GM13977 (cell line): ENCODE measurements at regions not wholly inside any gene's neighbourhood (a gene's known extent, or its start where the extent isn't known, plus 50 kb on each side); places are given as distances from the start of the nearest gene placed in this dataset.
"Not testable (repeated sequence)": the region's sequence is repeated elsewhere in the genome, so short reads cannot be mapped to it uniquely, and the experiment has no call there.

Experiments
- DNase-seq: peaks from one replicate; pipeline ENCODE4 v3.0.0; 2012; ENCODE audit warnings: low spot score
- in situ Hi-C: fragments of 300-500 bp; cut with MboI; formaldehyde crosslinking; loops from one replicate; pipeline ENCODE4 v1.12.0; 2022; ENCODE audit warnings: low sequenced_read_pairs, low pct_unique_long_range_greater_than_20kb, mixed read lengths, inconsistent platforms; ENCODE audit not compliant: unreplicated experiment
- TF ChIP-seq, protein P1 (sequence below): IDR thresholded peaks from 2 replicates; pipeline ENCODE4 v1.5.1; 2012; ENCODE audit warnings: mild to moderate bottlenecking, control low read depth; ENCODE audit not compliant: insufficient read depth; ENCODE audit errors: extremely low read depth, missing control alignments

DNA sequence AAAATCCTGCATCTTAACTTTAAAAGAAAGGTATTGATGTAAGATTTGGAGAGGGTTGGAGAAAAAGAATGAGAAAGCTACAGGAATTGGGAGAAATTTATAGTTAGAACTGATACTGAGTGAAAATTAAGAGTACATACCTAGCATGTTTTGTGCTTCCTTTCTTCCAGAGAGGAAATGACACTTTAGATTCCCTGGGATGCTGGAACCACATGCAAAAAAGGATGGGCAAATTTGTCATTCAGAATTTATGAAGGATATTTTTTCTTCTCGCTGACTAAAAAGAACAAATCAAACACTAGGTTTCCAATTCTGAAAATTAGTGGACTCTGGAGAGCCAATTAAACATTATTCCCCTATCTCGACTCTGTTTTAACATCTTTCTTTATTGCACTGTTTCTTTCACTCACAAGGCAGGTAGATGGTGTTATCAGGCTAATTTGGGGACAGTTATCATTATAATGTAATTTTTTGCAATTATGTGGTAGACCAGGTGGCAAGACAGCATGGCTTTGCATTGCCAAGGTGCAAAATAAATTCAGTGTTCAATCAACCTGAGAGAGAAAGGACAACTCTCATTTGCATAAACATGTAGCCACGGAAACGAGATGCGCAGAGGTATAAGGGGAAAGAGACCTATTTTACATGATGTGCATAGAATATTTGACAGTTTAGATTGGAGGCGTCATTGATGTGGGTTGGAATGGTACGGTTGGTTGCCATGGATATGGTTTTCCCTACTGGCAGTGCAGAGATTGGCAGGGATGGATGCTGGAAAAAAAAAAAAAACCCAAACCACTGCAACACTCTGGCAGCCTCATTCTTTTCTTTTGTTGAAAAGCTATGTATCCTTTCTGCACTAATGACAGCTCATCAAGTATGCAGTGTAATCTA is 320.4 kb upstream of the CCNH start:
- in situ Hi-C loops, result no loop called here
- TF ChIP-seq, protein P1, sequence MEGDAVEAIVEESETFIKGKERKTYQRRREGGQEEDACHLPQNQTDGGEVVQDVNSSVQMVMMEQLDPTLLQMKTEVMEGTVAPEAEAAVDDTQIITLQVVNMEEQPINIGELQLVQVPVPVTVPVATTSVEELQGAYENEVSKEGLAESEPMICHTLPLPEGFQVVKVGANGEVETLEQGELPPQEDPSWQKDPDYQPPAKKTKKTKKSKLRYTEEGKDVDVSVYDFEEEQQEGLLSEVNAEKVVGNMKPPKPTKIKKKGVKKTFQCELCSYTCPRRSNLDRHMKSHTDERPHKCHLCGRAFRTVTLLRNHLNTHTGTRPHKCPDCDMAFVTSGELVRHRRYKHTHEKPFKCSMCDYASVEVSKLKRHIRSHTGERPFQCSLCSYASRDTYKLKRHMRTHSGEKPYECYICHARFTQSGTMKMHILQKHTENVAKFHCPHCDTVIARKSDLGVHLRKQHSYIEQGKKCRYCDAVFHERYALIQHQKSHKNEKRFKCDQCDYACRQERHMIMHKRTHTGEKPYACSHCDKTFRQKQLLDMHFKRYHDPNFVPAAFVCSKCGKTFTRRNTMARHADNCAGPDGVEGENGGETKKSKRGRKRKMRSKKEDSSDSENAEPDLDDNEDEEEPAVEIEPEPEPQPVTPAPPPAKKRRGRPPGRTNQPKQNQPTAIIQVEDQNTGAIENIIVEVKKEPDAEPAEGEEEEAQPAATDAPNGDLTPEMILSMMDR, result no peak
- no peak for DNase-seq

DNA sequence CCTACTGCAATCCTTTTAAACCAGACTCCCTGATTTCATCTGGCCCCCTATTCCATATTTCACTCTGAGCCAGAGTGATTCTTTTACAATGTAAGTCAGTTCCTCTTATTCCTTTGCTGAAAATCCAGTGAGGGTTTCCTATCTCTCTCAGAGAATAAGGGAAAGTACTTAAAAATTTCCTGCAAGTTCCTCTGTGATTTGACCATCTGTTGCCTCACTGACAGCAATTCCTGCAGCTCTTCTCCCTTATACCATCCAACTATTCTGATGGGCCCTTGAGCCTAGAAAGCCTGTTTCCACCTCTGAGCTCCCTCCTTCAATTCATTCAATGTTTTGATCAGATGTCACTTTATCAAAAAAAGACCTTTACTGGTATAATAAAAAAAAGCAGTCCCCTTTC is 317.1 kb upstream of the CCNH start:
- TF ChIP-seq, protein P1, result no peak
- no peak for DNase-seq
- in situ Hi-C loops, result no loop called here

DNA sequence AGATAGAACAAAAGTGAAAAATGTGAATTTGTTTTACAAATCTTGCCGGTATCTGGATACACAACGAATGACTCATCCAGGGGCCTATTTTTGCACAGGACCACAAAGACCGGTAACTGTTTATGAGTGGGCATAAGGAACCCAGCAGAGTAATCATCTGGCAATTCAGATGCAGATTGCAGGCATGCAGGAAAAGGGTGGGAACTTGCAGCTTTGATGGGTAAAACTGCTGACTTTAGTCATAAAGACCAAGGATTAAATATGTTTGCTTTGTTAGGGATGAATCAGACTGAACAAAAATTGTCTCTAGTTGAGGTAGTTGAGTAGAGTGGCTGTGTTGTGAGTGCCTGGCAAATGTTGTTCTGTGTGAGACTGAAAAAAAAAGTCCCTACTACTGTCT is 309.6 kb upstream of the CCNH start:
- in situ Hi-C loops, result no loop called here
- TF ChIP-seq, protein P1, result no peak
- no peak for DNase-seq

DNA sequence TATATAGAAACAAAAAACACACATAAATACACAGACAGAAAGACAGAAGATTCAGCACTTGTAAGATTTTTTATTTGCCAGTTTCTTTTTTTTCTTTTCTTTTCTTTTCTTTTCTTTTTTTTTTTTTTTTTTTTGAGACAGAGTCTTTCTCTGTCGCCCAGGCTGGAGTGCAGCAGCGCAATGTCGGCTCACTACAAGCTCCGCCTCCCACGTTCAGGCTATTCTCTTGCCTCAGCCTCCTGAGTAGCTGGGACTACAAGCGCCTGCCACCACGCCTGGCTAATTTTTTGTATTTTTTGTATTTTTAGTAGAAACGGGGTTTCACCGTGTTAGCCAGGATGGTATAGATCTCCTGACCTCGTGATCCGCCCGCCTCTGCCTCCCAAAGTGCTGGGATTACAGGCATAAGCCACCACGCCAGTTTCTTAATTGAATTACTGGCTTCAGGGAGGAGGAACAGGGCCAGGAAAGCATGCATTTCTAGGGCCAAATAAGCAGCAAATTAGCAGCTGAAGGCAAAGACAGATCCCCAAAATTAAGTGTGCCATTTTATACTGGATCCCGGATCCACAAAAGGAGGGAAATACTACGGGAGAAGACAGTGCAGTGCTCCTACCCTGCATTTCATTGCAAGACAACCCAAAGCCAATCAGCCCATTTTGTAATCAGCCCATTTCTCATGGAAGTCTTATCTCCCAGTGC is 305.6 kb upstream of the CCNH start:
- DNase-seq, in situ Hi-C loops: not testable (repeated sequence)

DNA sequence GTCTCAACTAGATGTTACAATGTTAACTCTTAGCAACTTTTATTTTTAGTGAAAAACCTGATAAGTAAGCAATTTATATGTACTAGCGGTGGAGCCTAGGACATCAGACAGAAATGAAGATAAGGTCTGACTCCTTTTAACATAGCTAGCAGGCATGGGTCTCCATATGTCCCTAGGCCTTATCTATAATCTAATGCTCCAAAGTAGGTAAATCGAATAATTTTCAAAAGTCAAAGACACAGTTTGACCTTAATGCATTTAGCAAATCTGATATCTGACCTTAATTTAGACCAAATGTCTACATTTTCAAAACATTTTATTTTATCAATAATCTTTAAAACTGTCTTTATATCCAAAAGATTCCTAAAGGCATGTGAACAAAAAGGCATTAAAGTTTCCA is 305.0 kb upstream of the CCNH start:
- in situ Hi-C loops, result no loop called here
- TF ChIP-seq, protein P1, result no peak
- DNase-seq, result no peak

DNA sequence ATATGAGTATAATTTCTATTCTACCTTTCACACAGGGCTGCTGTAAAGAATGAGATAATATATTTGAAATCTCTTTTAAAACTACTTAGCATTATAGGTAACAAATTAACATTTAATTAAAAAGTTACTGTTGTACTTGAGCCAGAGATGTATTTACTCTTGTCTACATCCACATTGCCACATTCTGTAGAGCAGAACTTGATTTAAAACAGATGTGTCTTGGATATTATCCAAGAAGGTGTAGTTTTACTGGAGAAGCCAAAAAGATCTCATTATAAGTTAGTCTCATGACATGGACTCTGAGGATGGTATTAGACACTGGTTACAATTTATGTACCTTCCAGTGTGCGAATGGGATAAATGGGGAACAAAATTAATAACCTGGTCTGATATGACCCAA is 293.1 kb upstream of the CCNH start:
- in situ Hi-C loops, result no loop called here
- TF ChIP-seq, protein P1, result no peak
- DNase-seq, result no peak

DNA sequence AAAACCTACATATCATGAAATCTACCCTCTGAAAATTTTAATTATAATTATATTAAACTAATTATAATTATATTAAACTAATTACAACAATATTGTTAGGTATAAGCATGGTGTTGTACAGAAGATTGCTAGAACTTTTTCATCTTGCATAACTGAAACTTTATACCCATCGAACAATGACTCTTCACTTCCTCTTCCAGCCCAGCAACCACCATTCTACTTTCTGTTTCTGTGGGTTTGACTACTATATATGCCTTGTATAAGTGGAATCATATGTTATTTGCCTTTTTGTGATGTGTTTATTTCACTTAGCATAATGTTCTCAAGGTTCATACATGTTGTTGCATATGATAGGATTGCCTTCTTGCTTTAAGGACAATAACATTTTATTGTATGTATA is 274.2 kb upstream of the CCNH start:
- TF ChIP-seq, protein P1, result no peak
- in situ Hi-C loops, result no loop called here

More for the DNA sequence above, 274.2 kb upstream of the CCNH start:
- no peak for DNase-seq
